WTC11 (cell line): ENCODE measurements at regions not wholly inside any gene's neighbourhood (a gene's known extent, or its start where the extent isn't known, plus 50 kb on each side); places are given as distances from the start of the nearest gene placed in this dataset.
A peak's percentile ranks its signal among the peaks of the same experiment; 100 is the strongest.

Experiments
- ATAC-seq: fragments of 200-7000 bp; cut with Tn5 transposase; 2 replicates; pipeline ENCODE4 v1.10.0; 2021; ENCODE audit warnings: mild to moderate bottlenecking, moderate library complexity
- CTCF ChIA-PET: fragments of 300-600 bp; sonication (Branson Sonifier 250); formaldehyde crosslinking; loops from one replicate; lab custom pipeline; 2021; ENCODE audit warnings: antibody characterized with exemption; lab: Charles Lee
- POLR2A ChIA-PET: fragments of 350-600 bp; sonication (Branson Sonifier 250); formaldehyde crosslinking; loops from one replicate; lab custom pipeline; 2021; ENCODE audit warnings: antibody characterized with exemption; lab: Charles Lee
- DNase-seq: peaks from one replicate; pipeline ENCODE4 v3.0.0; 2021; ENCODE audit warnings: low spot score
- H3K27ac Mint-ChIP-seq: 2 replicates; pipeline ENCODE4 v1.8.0; 2021; ENCODE audit warnings: mixed read lengths
- H3K27me3 Mint-ChIP-seq: 2 replicates; pipeline ENCODE4 v1.8.0; 2021; ENCODE audit warnings: low read depth, mild to moderate bottlenecking, moderate library complexity, mixed read lengths
- H3K36me3 Mint-ChIP-seq: 2 replicates; pipeline ENCODE4 v1.8.0; 2021; ENCODE audit warnings: mixed read lengths
- H3K4me1 Mint-ChIP-seq: 2 replicates; pipeline ENCODE4 v1.8.0; 2022; ENCODE audit warnings: mixed read lengths
- H3K4me3 Mint-ChIP-seq: 2 replicates; pipeline ENCODE4 v1.8.0; 2021; ENCODE audit warnings: mild to moderate bottlenecking, moderate library complexity, mixed read lengths
- H3K9me3 Mint-ChIP-seq: 2 replicates; pipeline ENCODE4 v1.8.0; 2021; ENCODE audit warnings: mixed read lengths
- CBFB ChIP-seq: sonication (generic); formaldehyde crosslinking; IDR thresholded peaks from 2 replicates; pipeline ENCODE4 v1.8.1; 2022; ENCODE audit warnings: mild to moderate bottlenecking, low read depth, missing genetic modification reagents
- EMX1 ChIP-seq: fragments of 250-450 bp; sonication (Bioruptor Pico); IDR thresholded peaks from 2 replicates; pipeline ENCODE4 v1.8.0; 2021; ENCODE audit warnings: mild to moderate bottlenecking
- ESRRA ChIP-seq: sonication (generic); formaldehyde crosslinking; IDR thresholded peaks from 2 replicates; pipeline ENCODE4 v1.8.1; 2022; ENCODE audit warnings: mild to moderate bottlenecking, missing genetic modification reagents, borderline replicate concordance
- GABPB1 ChIP-seq: sonication (generic); formaldehyde crosslinking; IDR thresholded peaks from 2 replicates; pipeline ENCODE4 v1.8.1; 2023; ENCODE audit warnings: mild to moderate bottlenecking, missing genetic modification reagents
- IRF2 ChIP-seq: sonication (generic); formaldehyde crosslinking; IDR thresholded peaks from 2 replicates; pipeline ENCODE4 v1.8.0; 2022; ENCODE audit warnings: low read depth, missing genetic modification reagents, borderline replicate concordance
- OVOL2 ChIP-seq: fragments of 250-450 bp; sonication (Bioruptor Pico); IDR thresholded peaks from 2 replicates; pipeline ENCODE4 v1.9.0; 2021; ENCODE audit warnings: mild to moderate bottlenecking, borderline replicate concordance
- TCF7 ChIP-seq: sonication (generic); formaldehyde crosslinking; IDR thresholded peaks from 2 replicates; pipeline ENCODE4 v1.8.0; 2022; ENCODE audit warnings: mild to moderate bottlenecking, low read depth, missing genetic modification reagents, moderate library complexity
- ZNF671 ChIP-seq: fragments of 250-450 bp; sonication (Bioruptor Pico); IDR thresholded peaks from 2 replicates; pipeline ENCODE4 v1.8.0; 2021; ENCODE audit warnings: mild to moderate bottlenecking
- TF ChIP-seq, protein P1 (sequence below): sonication (generic); formaldehyde crosslinking; IDR thresholded peaks from 2 replicates; pipeline ENCODE4 v1.8.1; 2023; ENCODE audit warnings: mild to moderate bottlenecking, missing genetic modification reagents, moderate library complexity
- TF ChIP-seq, protein P2 (sequence below): sonication (generic); formaldehyde crosslinking; IDR thresholded peaks from 2 replicates; pipeline ENCODE4 v1.8.1; 2022; ENCODE audit warnings: mild to moderate bottlenecking, missing genetic modification reagents, moderate library complexity, borderline replicate concordance
- TF ChIP-seq, protein P3 (sequence below): fragments of 250-450 bp; sonication (Bioruptor Pico); IDR thresholded peaks from 2 replicates; pipeline ENCODE4 v1.9.0; 2021; ENCODE audit warnings: mild to moderate bottlenecking
- TF ChIP-seq, protein P4 (sequence below): sonication (generic); formaldehyde crosslinking; IDR thresholded peaks from 2 replicates; pipeline ENCODE4 v1.8.1; 2022; ENCODE audit warnings: missing genetic modification reagents, borderline replicate concordance
- TF ChIP-seq, protein P5 (sequence below): sonication (generic); formaldehyde crosslinking; IDR thresholded peaks from 2 replicates; pipeline ENCODE4 v1.8.1; 2022; ENCODE audit warnings: mild to moderate bottlenecking, moderate library complexity, missing genetic modification reagents
- TF ChIP-seq, protein P6 (sequence below): fragments of 250-450 bp; sonication (Bioruptor Pico); IDR thresholded peaks from 2 replicates; pipeline ENCODE4 v1.9.0; 2021; ENCODE audit warnings: moderate library complexity, mild to moderate bottlenecking, inconsistent platforms, borderline replicate concordance
- TF ChIP-seq, protein P7 (sequence below): sonication (generic); formaldehyde crosslinking; IDR thresholded peaks from 2 replicates; pipeline ENCODE4 v1.8.0; 2022; ENCODE audit warnings: mild to moderate bottlenecking, missing genetic modification reagents
- TF ChIP-seq, protein P8 (sequence below): fragments of 250-450 bp; sonication (Bioruptor Pico); IDR thresholded peaks from 2 replicates; pipeline ENCODE4 v1.8.0; 2021; ENCODE audit warnings: mild to moderate bottlenecking
- TF ChIP-seq, protein P9 (sequence below): fragments of 250-450 bp; sonication (Bioruptor Pico); conservative IDR thresholded peaks from 2 replicates; pipeline ENCODE4 v1.9.0; 2021; ENCODE audit warnings: mild to moderate bottlenecking

DNA sequence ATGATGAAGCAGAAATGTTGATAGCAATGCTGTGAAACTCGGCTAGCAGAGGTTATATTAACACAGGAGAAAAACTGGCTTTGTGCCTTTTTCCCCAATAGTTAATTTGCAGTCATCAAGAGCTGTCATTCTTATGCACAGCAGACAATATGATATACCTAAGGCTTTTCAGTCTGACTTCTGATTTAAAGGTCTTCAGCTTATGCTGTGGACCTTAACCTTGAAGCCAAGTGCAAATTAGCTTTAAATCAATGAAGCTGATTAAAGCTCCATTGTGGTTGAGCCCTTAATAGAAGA, 171.6 kb upstream of the ID4 start (continued):
- TF ChIP-seq, protein P1, sequence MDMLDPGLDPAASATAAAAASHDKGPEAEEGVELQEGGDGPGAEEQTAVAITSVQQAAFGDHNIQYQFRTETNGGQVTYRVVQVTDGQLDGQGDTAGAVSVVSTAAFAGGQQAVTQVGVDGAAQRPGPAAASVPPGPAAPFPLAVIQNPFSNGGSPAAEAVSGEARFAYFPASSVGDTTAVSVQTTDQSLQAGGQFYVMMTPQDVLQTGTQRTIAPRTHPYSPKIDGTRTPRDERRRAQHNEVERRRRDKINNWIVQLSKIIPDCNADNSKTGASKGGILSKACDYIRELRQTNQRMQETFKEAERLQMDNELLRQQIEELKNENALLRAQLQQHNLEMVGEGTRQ (CRISPR knock-in tag), result no peak
- TF ChIP-seq GABPB1 (CRISPR knock-in tag) (no peak), EMX1 (no peak), ZNF671 (CRISPR knock-in tag) (no peak), TCF7 (CRISPR knock-in tag) (no peak)
- TF ChIP-seq, protein P2, sequence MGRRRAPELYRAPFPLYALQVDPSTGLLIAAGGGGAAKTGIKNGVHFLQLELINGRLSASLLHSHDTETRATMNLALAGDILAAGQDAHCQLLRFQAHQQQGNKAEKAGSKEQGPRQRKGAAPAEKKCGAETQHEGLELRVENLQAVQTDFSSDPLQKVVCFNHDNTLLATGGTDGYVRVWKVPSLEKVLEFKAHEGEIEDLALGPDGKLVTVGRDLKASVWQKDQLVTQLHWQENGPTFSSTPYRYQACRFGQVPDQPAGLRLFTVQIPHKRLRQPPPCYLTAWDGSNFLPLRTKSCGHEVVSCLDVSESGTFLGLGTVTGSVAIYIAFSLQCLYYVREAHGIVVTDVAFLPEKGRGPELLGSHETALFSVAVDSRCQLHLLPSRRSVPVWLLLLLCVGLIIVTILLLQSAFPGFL, result no peak

DNA sequence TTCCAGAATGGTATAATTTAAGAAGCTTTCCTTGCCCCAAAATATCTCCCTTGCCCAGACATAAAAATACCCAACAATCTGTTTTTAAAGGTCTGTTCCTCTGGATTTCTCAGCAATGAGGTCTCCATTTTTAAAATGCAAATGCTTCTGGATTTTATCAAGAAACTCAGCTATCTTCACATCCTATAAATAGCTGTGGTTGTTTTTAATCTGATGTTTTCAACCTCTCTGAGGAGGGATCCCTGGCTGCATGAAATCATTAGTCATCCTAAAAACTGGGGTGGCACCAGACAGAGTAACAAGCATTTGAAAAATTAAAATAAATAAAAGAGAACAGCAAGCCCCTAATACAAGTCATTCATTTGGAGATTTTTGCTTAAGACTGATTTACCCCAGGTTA, 168.5 kb upstream of the ID4 start:
- no peak for DNase-seq
- no peaks in the 10 kb centered on the region; the same call in none of the 2 replicates for H3K27me3 Mint-ChIP-seq
- H3K27ac Mint-ChIP-seq, result no peak overlapping the region
- no peak for TF ChIP-seq OVOL2 (CRISPR knock-in tag)
- no peak for TF ChIP-seq IRF2 (CRISPR knock-in tag)
- no peak for TF ChIP-seq ESRRA (CRISPR knock-in tag)
- TF ChIP-seq, protein P3, sequence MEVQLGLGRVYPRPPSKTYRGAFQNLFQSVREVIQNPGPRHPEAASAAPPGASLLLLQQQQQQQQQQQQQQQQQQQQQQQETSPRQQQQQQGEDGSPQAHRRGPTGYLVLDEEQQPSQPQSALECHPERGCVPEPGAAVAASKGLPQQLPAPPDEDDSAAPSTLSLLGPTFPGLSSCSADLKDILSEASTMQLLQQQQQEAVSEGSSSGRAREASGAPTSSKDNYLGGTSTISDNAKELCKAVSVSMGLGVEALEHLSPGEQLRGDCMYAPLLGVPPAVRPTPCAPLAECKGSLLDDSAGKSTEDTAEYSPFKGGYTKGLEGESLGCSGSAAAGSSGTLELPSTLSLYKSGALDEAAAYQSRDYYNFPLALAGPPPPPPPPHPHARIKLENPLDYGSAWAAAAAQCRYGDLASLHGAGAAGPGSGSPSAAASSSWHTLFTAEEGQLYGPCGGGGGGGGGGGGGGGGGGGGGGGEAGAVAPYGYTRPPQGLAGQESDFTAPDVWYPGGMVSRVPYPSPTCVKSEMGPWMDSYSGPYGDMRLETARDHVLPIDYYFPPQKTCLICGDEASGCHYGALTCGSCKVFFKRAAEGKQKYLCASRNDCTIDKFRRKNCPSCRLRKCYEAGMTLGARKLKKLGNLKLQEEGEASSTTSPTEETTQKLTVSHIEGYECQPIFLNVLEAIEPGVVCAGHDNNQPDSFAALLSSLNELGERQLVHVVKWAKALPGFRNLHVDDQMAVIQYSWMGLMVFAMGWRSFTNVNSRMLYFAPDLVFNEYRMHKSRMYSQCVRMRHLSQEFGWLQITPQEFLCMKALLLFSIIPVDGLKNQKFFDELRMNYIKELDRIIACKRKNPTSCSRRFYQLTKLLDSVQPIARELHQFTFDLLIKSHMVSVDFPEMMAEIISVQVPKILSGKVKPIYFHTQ (CRISPR knock-in tag), result no peak
- no peak for TF ChIP-seq CBFB (CRISPR knock-in tag)
- POLR2A ChIA-PET, result no interaction called here
- H3K36me3 Mint-ChIP-seq, result no peaks in the 10 kb centered on the region
- H3K9me3 Mint-ChIP-seq, result no peaks in the 10 kb centered on the region
- peaks cover 66% of the 10 kb centered on the region for H3K4me1 Mint-ChIP-seq
- no peak overlapping the region for H3K4me3 Mint-ChIP-seq
- ATAC-seq, result no peak
- CTCF ChIA-PET, result no interaction called here

DNA sequence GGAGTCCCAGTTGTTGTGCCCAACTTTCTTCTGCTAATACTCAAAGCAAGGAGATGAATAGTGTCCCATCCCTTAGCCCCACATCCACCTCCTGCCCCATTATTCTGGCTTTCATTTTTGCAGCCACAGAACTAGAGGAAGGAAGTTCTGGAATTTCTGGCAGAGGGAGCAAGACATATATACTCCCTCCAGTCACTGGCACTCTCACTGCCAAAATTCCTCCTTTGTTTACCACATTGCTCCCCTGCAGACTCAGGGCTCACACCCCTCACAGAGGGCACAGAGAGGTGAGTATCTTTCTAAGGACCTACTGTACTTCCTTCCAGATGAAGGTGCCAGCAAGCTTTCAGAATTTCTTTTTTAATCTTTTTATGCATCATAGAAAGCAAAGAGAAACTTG, 168.0 kb upstream of the ID4 start:
- ChIA-PET POLR2A (no interaction called here), CTCF (no interaction called here)
- Mint-ChIP-seq H3K27ac (0 out of 2 replicates have a peak overlapping the region, but pooled peaks have one; percentile 25), H3K4me1 (peaks cover 61% of the 10 kb centered on the region), H3K4me3 (no peak overlapping the region), H3K9me3 (no peaks in the 10 kb centered on the region), H3K36me3 (no peaks in the 10 kb centered on the region), H3K27me3 (no peaks in the 10 kb centered on the region; the same call in none of the 2 replicates)
- no peak for ATAC-seq
- DNase-seq, result no peak
- TF ChIP-seq, protein P4, sequence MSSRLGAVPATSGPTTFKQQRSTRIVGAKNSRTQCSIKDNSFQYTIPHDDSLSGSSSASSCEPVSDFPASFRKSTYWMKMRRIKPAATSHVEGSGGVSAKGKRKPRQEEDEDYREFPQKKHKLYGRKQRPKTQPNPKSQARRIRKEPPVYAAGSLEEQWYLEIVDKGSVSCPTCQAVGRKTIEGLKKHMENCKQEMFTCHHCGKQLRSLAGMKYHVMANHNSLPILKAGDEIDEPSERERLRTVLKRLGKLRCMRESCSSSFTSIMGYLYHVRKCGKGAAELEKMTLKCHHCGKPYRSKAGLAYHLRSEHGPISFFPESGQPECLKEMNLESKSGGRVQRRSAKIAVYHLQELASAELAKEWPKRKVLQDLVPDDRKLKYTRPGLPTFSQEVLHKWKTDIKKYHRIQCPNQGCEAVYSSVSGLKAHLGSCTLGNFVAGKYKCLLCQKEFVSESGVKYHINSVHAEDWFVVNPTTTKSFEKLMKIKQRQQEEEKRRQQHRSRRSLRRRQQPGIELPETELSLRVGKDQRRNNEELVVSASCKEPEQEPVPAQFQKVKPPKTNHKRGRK, result no peak

DNA sequence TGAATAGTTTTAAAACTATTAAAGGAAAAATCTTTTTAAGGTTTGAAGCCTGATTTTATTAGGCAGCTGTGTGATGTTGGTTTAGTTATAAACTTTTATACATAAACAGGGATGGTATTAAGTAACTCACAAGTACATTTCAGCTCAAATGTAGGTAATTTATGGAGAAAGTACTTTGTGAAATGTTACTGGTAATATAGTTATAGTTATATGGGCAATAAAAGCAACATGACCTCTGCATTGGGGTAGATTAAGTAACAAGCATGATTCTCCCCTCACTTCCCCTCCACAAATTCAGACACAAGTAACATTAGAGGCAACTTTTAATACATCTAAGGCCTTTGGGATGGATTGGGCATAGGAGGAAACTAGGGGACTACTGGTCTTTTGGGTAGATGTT, 154.3 kb upstream of the ID4 start:
- H3K27ac Mint-ChIP-seq, result no peak overlapping the region
- peaks cover 18% of the 10 kb centered on the region for H3K4me1 Mint-ChIP-seq
- H3K27me3 Mint-ChIP-seq, result no peaks in the 10 kb centered on the region
- DNase-seq (no peak), ATAC-seq (no peak)
- ChIA-PET CTCF (no interaction called here), POLR2A (no interaction called here)
- peaks cover 6% of the 10 kb centered on the region for H3K36me3 Mint-ChIP-seq
- peaks cover 10% of the 10 kb centered on the region for H3K9me3 Mint-ChIP-seq
- H3K4me3 Mint-ChIP-seq, result no peak overlapping the region
- TF ChIP-seq, protein P5, sequence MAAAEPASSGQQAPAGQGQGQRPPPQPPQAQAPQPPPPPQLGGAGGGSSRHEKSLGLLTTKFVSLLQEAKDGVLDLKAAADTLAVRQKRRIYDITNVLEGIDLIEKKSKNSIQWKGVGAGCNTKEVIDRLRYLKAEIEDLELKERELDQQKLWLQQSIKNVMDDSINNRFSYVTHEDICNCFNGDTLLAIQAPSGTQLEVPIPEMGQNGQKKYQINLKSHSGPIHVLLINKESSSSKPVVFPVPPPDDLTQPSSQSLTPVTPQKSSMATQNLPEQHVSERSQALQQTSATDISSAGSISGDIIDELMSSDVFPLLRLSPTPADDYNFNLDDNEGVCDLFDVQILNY, result no peak
- TF ChIP-seq, protein P6, sequence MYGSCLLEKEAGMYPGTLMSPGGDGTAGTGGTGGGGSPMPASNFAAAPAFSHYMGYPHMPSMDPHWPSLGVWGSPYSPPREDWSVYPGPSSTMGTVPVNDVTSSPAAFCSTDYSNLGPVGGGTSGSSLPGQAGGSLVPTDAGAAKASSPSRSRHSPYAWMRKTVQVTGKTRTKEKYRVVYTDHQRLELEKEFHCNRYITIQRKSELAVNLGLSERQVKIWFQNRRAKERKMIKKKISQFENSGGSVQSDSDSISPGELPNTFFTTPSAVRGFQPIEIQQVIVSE (CRISPR knock-in tag), result no peak
- TF ChIP-seq, protein P7, sequence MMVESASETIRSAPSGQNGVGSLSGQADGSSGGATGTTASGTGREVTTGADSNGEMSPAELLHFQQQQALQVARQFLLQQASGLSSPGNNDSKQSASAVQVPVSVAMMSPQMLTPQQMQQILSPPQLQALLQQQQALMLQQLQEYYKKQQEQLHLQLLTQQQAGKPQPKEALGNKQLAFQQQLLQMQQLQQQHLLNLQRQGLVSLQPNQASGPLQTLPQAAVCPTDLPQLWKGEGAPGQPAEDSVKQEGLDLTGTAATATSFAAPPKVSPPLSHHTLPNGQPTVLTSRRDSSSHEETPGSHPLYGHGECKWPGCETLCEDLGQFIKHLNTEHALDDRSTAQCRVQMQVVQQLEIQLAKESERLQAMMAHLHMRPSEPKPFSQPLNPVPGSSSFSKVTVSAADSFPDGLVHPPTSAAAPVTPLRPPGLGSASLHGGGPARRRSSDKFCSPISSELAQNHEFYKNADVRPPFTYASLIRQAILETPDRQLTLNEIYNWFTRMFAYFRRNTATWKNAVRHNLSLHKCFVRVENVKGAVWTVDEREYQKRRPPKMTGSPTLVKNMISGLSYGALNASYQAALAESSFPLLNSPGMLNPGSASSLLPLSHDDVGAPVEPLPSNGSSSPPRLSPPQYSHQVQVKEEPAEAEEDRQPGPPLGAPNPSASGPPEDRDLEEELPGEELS (CRISPR knock-in tag), result no peak
- TF ChIP-seq, protein P8, sequence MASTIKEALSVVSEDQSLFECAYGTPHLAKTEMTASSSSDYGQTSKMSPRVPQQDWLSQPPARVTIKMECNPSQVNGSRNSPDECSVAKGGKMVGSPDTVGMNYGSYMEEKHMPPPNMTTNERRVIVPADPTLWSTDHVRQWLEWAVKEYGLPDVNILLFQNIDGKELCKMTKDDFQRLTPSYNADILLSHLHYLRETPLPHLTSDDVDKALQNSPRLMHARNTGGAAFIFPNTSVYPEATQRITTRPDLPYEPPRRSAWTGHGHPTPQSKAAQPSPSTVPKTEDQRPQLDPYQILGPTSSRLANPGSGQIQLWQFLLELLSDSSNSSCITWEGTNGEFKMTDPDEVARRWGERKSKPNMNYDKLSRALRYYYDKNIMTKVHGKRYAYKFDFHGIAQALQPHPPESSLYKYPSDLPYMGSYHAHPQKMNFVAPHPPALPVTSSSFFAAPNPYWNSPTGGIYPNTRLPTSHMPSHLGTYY (CRISPR knock-in tag), result no peak
- TF ChIP-seq OVOL2 (CRISPR knock-in tag), result no peak
- TF ChIP-seq, protein P9, sequence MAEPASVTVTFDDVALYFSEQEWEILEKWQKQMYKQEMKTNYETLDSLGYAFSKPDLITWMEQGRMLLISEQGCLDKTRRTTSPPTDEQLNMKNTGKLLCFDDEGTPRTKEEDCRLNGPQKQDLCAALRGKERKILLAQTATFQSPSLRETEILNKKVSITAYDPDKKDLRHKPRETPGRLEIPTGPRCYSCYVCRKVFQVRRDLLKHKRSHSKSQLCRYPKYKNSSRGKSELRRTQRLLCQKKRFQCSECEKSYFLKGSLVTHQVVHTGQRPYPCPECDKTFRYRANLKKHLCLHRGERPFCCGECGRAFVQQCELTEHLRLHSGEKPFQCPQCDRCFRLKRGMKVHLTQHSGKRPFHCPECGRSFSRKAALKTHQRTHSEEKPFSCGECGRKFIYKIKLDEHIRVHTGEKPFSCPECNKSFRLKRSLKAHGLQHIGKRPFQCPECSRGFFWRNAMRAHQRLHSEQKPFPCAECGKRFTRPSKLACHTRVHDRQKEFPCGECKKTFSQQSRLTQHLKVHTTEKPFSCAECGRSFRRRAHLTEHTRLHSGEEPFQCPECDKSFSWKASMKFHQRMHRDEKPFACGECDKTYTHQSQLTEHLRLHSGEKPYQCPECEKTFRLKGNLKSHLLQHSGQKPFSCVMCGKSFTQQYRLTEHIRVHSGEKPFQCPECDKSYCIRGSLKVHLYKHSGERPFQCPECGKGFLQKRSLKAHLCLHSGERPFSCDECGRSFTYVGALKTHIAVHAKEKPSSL (CRISPR knock-in tag), result no peak
